B cell (primary cell): ENCODE measurements at regions not wholly inside any gene's neighbourhood (a gene's known extent, or its start where the extent isn't known, plus 50 kb on each side); places are given as distances from the start of the nearest gene placed in this dataset.

Experiments used
- CTCF ChIP-seq: fragments of 200-600 bp; IDR thresholded peaks from one replicate; pipeline ENCODE4 v1.8.0; 2022; ENCODE audit warnings: antibody characterized with exemption, mild to moderate bottlenecking
- EZH2 ChIP-seq: IDR thresholded peaks from 2 replicates; pipeline ENCODE4 v1.6.1; 2012; ENCODE audit warnings: borderline replicate concordance, low read depth, mild to moderate bottlenecking, moderate library complexity, low read length; ENCODE audit not compliant: insufficient read depth, poor library complexity, severe bottlenecking

- TF ChIP-seq CTCF (no peak), EZH2 (no peak)
Observed at GRCh38 chr21:19420565-19420964, 1017.0 kb upstream of the TMPRSS15 start.
